ENCODE measurements at regions not wholly inside any gene's neighbourhood (a gene's known extent, or its start where the extent isn't known, plus 50 kb on each side); places are given as distances from the start of the nearest gene placed in this dataset.

- no peak for TF ChIP-seq CHD1 (IDR thresholded peaks at IDR 0.05; ENCODE audit: low read depth, low read length)
- TF ChIP-seq CTCF (conservative IDR thresholded peaks at IDR 0.05; ENCODE audit: low read depth, low read length): no peak
- TF ChIP-seq RAD21 (IDR thresholded peaks at IDR 0.05; ENCODE audit: low read length): no peak
- no peak for TF ChIP-seq BHLHE40 (IDR thresholded peaks at IDR 0.05; ENCODE audit: low read depth, low read length)
These were observed 1030.9 kb downstream of the FSTL5 start for GRCh38 chr4:161132715-161133425.

Measured in IMR-90 (cell line).